ENCODE measurements at regions not wholly inside any gene's neighbourhood (a gene's known extent, or its start where the extent isn't known, plus 50 kb on each side); places are given as distances from the start of the nearest gene placed in this dataset.

DNA sequence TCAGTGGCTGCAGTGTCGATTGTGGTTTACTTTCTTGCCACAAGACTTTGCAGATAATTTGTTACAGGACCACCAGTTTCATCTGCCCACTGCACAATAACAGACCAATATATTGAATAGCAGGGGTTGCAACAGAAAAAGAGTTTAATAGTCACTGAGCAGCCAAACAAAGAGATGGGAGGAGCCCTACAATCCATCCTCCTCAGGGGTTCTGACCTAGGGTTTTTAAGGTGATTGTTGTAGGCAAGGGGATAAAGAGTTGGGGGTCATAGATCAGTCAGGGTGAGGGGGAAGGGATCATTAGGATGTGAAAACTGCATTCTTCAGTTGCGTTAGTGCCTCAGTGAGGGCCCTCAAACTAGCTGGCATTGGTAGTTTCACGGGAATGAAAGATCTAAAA is 110.7 kb upstream of the OLFM3 start:
- no peak overlapping the region for H3K4me2 ChIP-seq (ENCODE audit: insufficient read depth, insufficient read length, low read length)
- Mint-ChIP-seq H3K4me3 (peak overlapping the region in 1 of 2 experiments; percentile 1; a peak in 1 of 5 replicates), H3K27me3 (ENCODE audit: low read depth) (no peaks in the 10 kb centered on the region), H3K27ac (peak overlapping the region in 2 of 3 experiments; percentile 3 to 97; a peak in 4 of 7 replicates), H3K4me1 (peaks cover 37 to 50% of the 10 kb centered on the region in 2 experiments), H3K9me3 (peaks cover 19 to 26% of the 10 kb centered on the region in 2 experiments), H3K36me3 (ENCODE audit: insufficient read depth in 1 of 3, low read depth in 3 of 3) (peaks cover 9 to 23% (median 16%) of the 10 kb centered on the region in 3 experiments)
- no peak overlapping the region for H3K18ac ChIP-seq (ENCODE audit: insufficient read length, low read depth, low read length)
- peaks cover 7% of the 10 kb centered on the region for H3K9me3 ChIP-seq (ENCODE audit: control insufficient read depth, low read depth, low read length)
- no peak overlapping the region for H2BK12ac ChIP-seq (ENCODE audit: insufficient read length, low read depth, low read length)
- H3K4me1 ChIP-seq (ENCODE audit: insufficient read depth, low read length): peaks cover 3% of the 10 kb centered on the region; the same call in 1 of the 2 replicates
- no peak overlapping the region for H2BK5ac ChIP-seq (ENCODE audit: insufficient read length, low read length)
- no peaks in the 10 kb centered on the region for H3K23me2 ChIP-seq (ENCODE audit: insufficient read length, low read depth, low read length, poor library complexity, severe bottlenecking)
- no peaks in the 10 kb centered on the region for H4K20me1 ChIP-seq (ENCODE audit: control insufficient read depth, insufficient read depth, insufficient read length)
- no peak overlapping the region for H3T11ph ChIP-seq (ENCODE audit: low read length)
- H4K5ac ChIP-seq (ENCODE audit: insufficient read length, low read depth, low read length): no peak overlapping the region
- TF ChIP-seq, protein P1, sequence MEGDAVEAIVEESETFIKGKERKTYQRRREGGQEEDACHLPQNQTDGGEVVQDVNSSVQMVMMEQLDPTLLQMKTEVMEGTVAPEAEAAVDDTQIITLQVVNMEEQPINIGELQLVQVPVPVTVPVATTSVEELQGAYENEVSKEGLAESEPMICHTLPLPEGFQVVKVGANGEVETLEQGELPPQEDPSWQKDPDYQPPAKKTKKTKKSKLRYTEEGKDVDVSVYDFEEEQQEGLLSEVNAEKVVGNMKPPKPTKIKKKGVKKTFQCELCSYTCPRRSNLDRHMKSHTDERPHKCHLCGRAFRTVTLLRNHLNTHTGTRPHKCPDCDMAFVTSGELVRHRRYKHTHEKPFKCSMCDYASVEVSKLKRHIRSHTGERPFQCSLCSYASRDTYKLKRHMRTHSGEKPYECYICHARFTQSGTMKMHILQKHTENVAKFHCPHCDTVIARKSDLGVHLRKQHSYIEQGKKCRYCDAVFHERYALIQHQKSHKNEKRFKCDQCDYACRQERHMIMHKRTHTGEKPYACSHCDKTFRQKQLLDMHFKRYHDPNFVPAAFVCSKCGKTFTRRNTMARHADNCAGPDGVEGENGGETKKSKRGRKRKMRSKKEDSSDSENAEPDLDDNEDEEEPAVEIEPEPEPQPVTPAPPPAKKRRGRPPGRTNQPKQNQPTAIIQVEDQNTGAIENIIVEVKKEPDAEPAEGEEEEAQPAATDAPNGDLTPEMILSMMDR (conservative IDR thresholded peaks at IDR 0.05): no peak
- no peak overlapping the region for H3K23ac ChIP-seq (ENCODE audit: insufficient read length, low read depth, low read length)
- H3K9ac ChIP-seq (ENCODE audit: extremely low read depth, insufficient read length, low read length): no peak overlapping the region
- no peak overlapping the region for H4K91ac ChIP-seq (ENCODE audit: insufficient read length, low read depth, low read length)
- no peak overlapping the region for H2AK5ac ChIP-seq (ENCODE audit: insufficient read length, low read length)
- no peaks in the 10 kb centered on the region for H3K27me3 ChIP-seq (ENCODE audit: insufficient read depth, low read length)
- no peak for DNase-seq
- H3K79me2 ChIP-seq (ENCODE audit: insufficient read depth, low read length): no peaks in the 10 kb centered on the region
- no peaks in the 10 kb centered on the region for H3K79me1 ChIP-seq (ENCODE audit: insufficient read depth, low read depth, low read length, poor library complexity, severe bottlenecking)
- H4K8ac ChIP-seq (replicated peaks; ENCODE audit: insufficient read length, low read depth, low read length): no peak overlapping the region
- H2BK20ac ChIP-seq (ENCODE audit: low read depth, low read length, poor library complexity, severe bottlenecking): no peak overlapping the region
- no peak overlapping the region for H3K56ac ChIP-seq (ENCODE audit: insufficient read length, low read depth, low read length)
- H3K27ac ChIP-seq (ENCODE audit: insufficient read length, low read depth, low read length): no peak overlapping the region
- no peak overlapping the region for H2BK15ac ChIP-seq (ENCODE audit: low read depth, low read length)
- no peak overlapping the region for H3K4ac ChIP-seq (ENCODE audit: low read depth, low read length)
- no peak overlapping the region for H2AFZ ChIP-seq (ENCODE audit: low read length)
- no CpG with 5 or more reads among the region's 3 CpGs for WGBS (ENCODE audit: extremely low coverage, insufficient read length, low lambda C conversion rate)
- H3K14ac ChIP-seq (ENCODE audit: insufficient read depth, low read length): no peak overlapping the region
- H2BK120ac ChIP-seq (ENCODE audit: low read depth, low read length, poor library complexity, severe bottlenecking): no peak overlapping the region
